Adipocyte (in vitro differentiated cells): ENCODE measurements at regions not wholly inside any gene's neighbourhood (a gene's known extent, or its start where the extent isn't known, plus 50 kb on each side); places are given as distances from the start of the nearest gene placed in this dataset.
A peak's percentile ranks its signal among the peaks of the same experiment; 100 is the strongest.

Experiments used
- DNase-seq: peaks from one replicate; pipeline ENCODE4 v3.0.0-alpha.2; 2015; ENCODE audit warnings: low read depth
- H3K27me3 ChIP-seq: replicated peaks from 2 replicates; pipeline ENCODE4 v1.7.0; 2013; ENCODE audit warnings: mild to moderate bottlenecking, low read length, moderate library complexity; ENCODE audit not compliant: control insufficient read depth, insufficient read depth
- H3K36me3 ChIP-seq: 2 replicates; pipeline ENCODE4 v1.7.0; 2013; ENCODE audit warnings: low read length, mild to moderate bottlenecking, moderate library complexity; ENCODE audit not compliant: control insufficient read depth, insufficient read depth, severe bottlenecking
- H3K4me1 ChIP-seq: 2 replicates; pipeline ENCODE4 v1.7.0; 2013; ENCODE audit warnings: mild to moderate bottlenecking, low read length, moderate library complexity; ENCODE audit not compliant: control insufficient read depth, insufficient read depth
- H3K4me3 ChIP-seq: 2 replicates; pipeline ENCODE4 v1.7.0; 2013; ENCODE audit warnings: mild to moderate bottlenecking, low read length, moderate library complexity
- H3K9ac ChIP-seq: 2 replicates; pipeline ENCODE4 v1.7.0; 2013; ENCODE audit warnings: mild to moderate bottlenecking, low read length, moderate library complexity
- H3K9me3 ChIP-seq: 2 replicates; pipeline ENCODE4 v1.7.0; 2013; ENCODE audit warnings: mild to moderate bottlenecking, low read length, moderate library complexity; ENCODE audit not compliant: control insufficient read depth

- Histone ChIP-seq H3K9ac (no peak overlapping the region), H3K9me3 (no peaks in the 10 kb centered on the region), H3K36me3 (no peaks in the 10 kb centered on the region), H3K4me1 (no peaks in the 10 kb centered on the region), H3K27me3 (no peaks in the 10 kb centered on the region), H3K4me3 (no peak overlapping the region)
- no peak for DNase-seq
These were observed 1006.7 kb downstream of the ROBO2 start for GRCh38 chr3:78046566-78046965.

GRCh38 chr3:78048698-78049097 lies 1008.8 kb downstream of the ROBO2 start:
- DNase-seq = no peak
- no peak overlapping the region for H3K4me3 ChIP-seq
- H3K4me1 ChIP-seq = no peaks in the 10 kb centered on the region
- H3K36me3 ChIP-seq = no peaks in the 10 kb centered on the region
- no peaks in the 10 kb centered on the region for H3K27me3 ChIP-seq
- no peaks in the 10 kb centered on the region for H3K9me3 ChIP-seq
- H3K9ac ChIP-seq = no peak overlapping the region

- H3K4me3 ChIP-seq = no peak overlapping the region
- H3K36me3 ChIP-seq = no peaks in the 10 kb centered on the region
- H3K4me1 ChIP-seq = no peaks in the 10 kb centered on the region
- no peak for DNase-seq
- no peaks in the 10 kb centered on the region for H3K27me3 ChIP-seq
- H3K9me3 ChIP-seq = no peaks in the 10 kb centered on the region
- no peak overlapping the region for H3K9ac ChIP-seq
These were observed 1009.6 kb downstream of the ROBO2 start for GRCh38 chr3:78049521-78049920.

- no peak overlapping the region for H3K4me3 ChIP-seq
- H3K9me3 ChIP-seq = no peaks in the 10 kb centered on the region
- H3K4me1 ChIP-seq = no peaks in the 10 kb centered on the region
- no peaks in the 10 kb centered on the region for H3K27me3 ChIP-seq
- DNase-seq = peak; percentile 56
- H3K36me3 ChIP-seq = no peaks in the 10 kb centered on the region
- no peak overlapping the region for H3K9ac ChIP-seq
These were observed 1010.6 kb downstream of the ROBO2 start for GRCh38 chr3:78050276-78051065.

- Histone ChIP-seq H3K9ac (no peak overlapping the region), H3K9me3 (no peaks in the 10 kb centered on the region), H3K27me3 (no peaks in the 10 kb centered on the region), H3K36me3 (no peaks in the 10 kb centered on the region), H3K4me1 (no peaks in the 10 kb centered on the region), H3K4me3 (no peak overlapping the region)
- no peak for DNase-seq
These were observed 1012.8 kb downstream of the ROBO2 start for GRCh38 chr3:78052746-78053145.

GRCh38 chr3:78066287-78066686 lies 1026.4 kb downstream of the ROBO2 start:
- Histone ChIP-seq H3K27me3 (no peaks in the 10 kb centered on the region), H3K36me3 (no peaks in the 10 kb centered on the region), H3K9me3 (no peaks in the 10 kb centered on the region), H3K4me3 (no peak overlapping the region), H3K9ac (no peak overlapping the region), H3K4me1 (no peaks in the 10 kb centered on the region)
- DNase-seq = no peak

GRCh38 chr3:78070188-78070587 lies 1030.3 kb downstream of the ROBO2 start:
- DNase-seq = no peak
- Histone ChIP-seq H3K36me3 (no peaks in the 10 kb centered on the region), H3K9ac (no peak overlapping the region), H3K4me1 (no peaks in the 10 kb centered on the region), H3K4me3 (no peak overlapping the region), H3K9me3 (no peaks in the 10 kb centered on the region), H3K27me3 (no peaks in the 10 kb centered on the region)

- peak; percentile 4 for DNase-seq
- Histone ChIP-seq H3K9ac (no peak overlapping the region), H3K9me3 (no peaks in the 10 kb centered on the region), H3K4me3 (no peak overlapping the region), H3K27me3 (no peaks in the 10 kb centered on the region), H3K36me3 (no peaks in the 10 kb centered on the region), H3K4me1 (no peaks in the 10 kb centered on the region)
These were observed 1036.5 kb downstream of the ROBO2 start for GRCh38 chr3:78076379-78076778.

- H3K9ac ChIP-seq = no peak overlapping the region
- no peaks in the 10 kb centered on the region for H3K27me3 ChIP-seq
- H3K36me3 ChIP-seq = no peaks in the 10 kb centered on the region
- no peaks in the 10 kb centered on the region for H3K4me1 ChIP-seq
- no peak for DNase-seq
- no peaks in the 10 kb centered on the region for H3K9me3 ChIP-seq
- no peak overlapping the region for H3K4me3 ChIP-seq
These were observed 1037.3 kb downstream of the ROBO2 start for GRCh38 chr3:78077178-78077577.

GRCh38 chr3:78077842-78078241 lies 1037.9 kb downstream of the ROBO2 start:
- H3K9ac ChIP-seq = no peak overlapping the region

GRCh38 chr3:78079514-78079913 lies 1039.6 kb downstream of the ROBO2 start:
- Histone ChIP-seq H3K27me3 (no peaks in the 10 kb centered on the region), H3K36me3 (no peaks in the 10 kb centered on the region), H3K9ac (no peak overlapping the region), H3K4me1 (no peaks in the 10 kb centered on the region), H3K4me3 (no peak overlapping the region), H3K9me3 (no peaks in the 10 kb centered on the region)
- no peak for DNase-seq

More at GRCh38 chr3:78077842-78078241, 1037.9 kb downstream of the ROBO2 start:
- H3K9me3 ChIP-seq = no peaks in the 10 kb centered on the region
- no peak overlapping the region for H3K4me3 ChIP-seq
- no peaks in the 10 kb centered on the region for H3K36me3 ChIP-seq
- DNase-seq = no peak
- H3K27me3 ChIP-seq = no peaks in the 10 kb centered on the region
- H3K4me1 ChIP-seq = no peaks in the 10 kb centered on the region

GRCh38 chr3:78086150-78086549 lies 1046.3 kb downstream of the ROBO2 start:
- Histone ChIP-seq H3K27me3 (no peaks in the 10 kb centered on the region), H3K9ac (no peak overlapping the region), H3K36me3 (no peaks in the 10 kb centered on the region), H3K4me1 (no peaks in the 10 kb centered on the region), H3K9me3 (peaks cover 9% of the 10 kb centered on the region), H3K4me3 (no peak overlapping the region)
- peak; percentile 39 for DNase-seq
